Vagina (tissue), 2 donors: ENCODE measurements at regions not wholly inside any gene's neighbourhood (a gene's known extent, or its start where the extent isn't known, plus 50 kb on each side); places are given as distances from the start of the nearest gene placed in this dataset.

ENCODE experiments used
- CTCF ChIP-seq, 3 experiments: fragments of 450-650 bp in 2 of 3; fragments of 200-600 bp in 1 of 3; sonication (generic) in 1 of 3; IDR thresholded peaks; one replicate each; pipeline ENCODE4 v1.5.1; 2017 to 2019; ENCODE audit warnings: antibody characterized with exemption in 3 of 3, mild to moderate bottlenecking in 2 of 3, moderate library complexity in 2 of 3
- POLR2AphosphoS5 ChIP-seq, 2 donors: sonication (generic); formaldehyde crosslinking; IDR thresholded peaks; one replicate each; pipeline ENCODE4 v1.9.0; 2017; ENCODE audit warnings: antibody characterized with exemption in 2 of 2, mild to moderate bottlenecking in 2 of 2, low read depth in 1 of 2; ENCODE audit not compliant: insufficient read depth in 1 of 2

- TF ChIP-seq CTCF (IDR thresholded peaks at IDR 0.05), result no peak
- TF ChIP-seq POLR2AphosphoS5 (IDR thresholded peaks at IDR 0.05; ENCODE audit: insufficient read depth in 1 of 2, low read depth in 1 of 2), result no peak
Observed at GRCh38 chr9:107142896-107143603, 140.0 kb upstream of the RAD23B start.
